ENCODE measurements at regions not wholly inside any gene's neighbourhood (a gene's known extent, or its start where the extent isn't known, plus 50 kb on each side); places are given as distances from the start of the nearest gene placed in this dataset.

- ChIA-PET POLR2A (no interaction called here), CTCF (no interaction called here)
- Histone ChIP-seq H3K9ac (no peak overlapping the region), H3K9me3 (no peaks in the 10 kb centered on the region), H3K4me3 (ENCODE audit: low read depth in 2 of 2, low read length in 1 of 2) (no peak overlapping the region), H3K9me2 (no peaks in the 10 kb centered on the region), H3K27ac (ENCODE audit: low read depth in 2 of 2, low read length in 1 of 2) (no peak overlapping the region), H3K4me2 (no peak overlapping the region), H4K20me1 (ENCODE audit: insufficient read depth) (no peaks in the 10 kb centered on the region), H2AFZ (ENCODE audit: low read depth) (no peak overlapping the region), H3K27me3 (ENCODE audit: insufficient read depth) (no peaks in the 10 kb centered on the region), H3K36me3 (replicated peaks in 1 of 2; ENCODE audit: control insufficient read depth in 1 of 2, insufficient read depth in 2 of 2, low read length in 1 of 2) (no peaks in the 10 kb centered on the region), H3K4me1 (ENCODE audit: control insufficient read depth in 1 of 2, insufficient read depth in 2 of 2, low read depth in 1 of 2, low read length in 1 of 2) (no peaks in the 10 kb centered on the region), H3K79me2 (ENCODE audit: insufficient read depth) (no peaks in the 10 kb centered on the region), H3F3A (replicated peaks; ENCODE audit: insufficient read depth) (no peaks in the 10 kb centered on the region)
- 57% methylated on average over 2 of the region's 2 CpGs for WGBS (ENCODE audit: low lambda C conversion rate)
- no peak for TF ChIP-seq TCF12 (IDR thresholded peaks at IDR 0.05)
- no peak for TF ChIP-seq JUND (IDR thresholded peaks at IDR 0.05)
- no peak for TF ChIP-seq RCOR1 (IDR thresholded peaks at IDR 0.05; ENCODE audit: low read length)
- TF ChIP-seq USF1 (IDR thresholded peaks at IDR 0.05; ENCODE audit: borderline replicate concordance, low read depth) = no peak
- TF ChIP-seq TEAD4 (IDR thresholded peaks at IDR 0.05; ENCODE audit: borderline replicate concordance, insufficient read depth) = no peak
- TF ChIP-seq FOSL2 (IDR thresholded peaks at IDR 0.05; ENCODE audit: borderline replicate concordance, low read depth) = no peak
- TF ChIP-seq RFX5 (IDR thresholded peaks at IDR 0.05; ENCODE audit: low read length) = no peak
- no peak for TF ChIP-seq TAF1 (IDR thresholded peaks at IDR 0.05; ENCODE audit: borderline replicate concordance, low read depth, low read length)
- TF ChIP-seq NRF1 (IDR thresholded peaks at IDR 0.05; ENCODE audit: low read depth, low read length) = no peak
- no peak for TF ChIP-seq SIN3A (IDR thresholded peaks at IDR 0.05; ENCODE audit: borderline replicate concordance, low read depth, low read length)
- no peak for DNase-seq
Observed at GRCh38 chr3:182389071-182389815, 404.1 kb upstream of the ATP11B start.

DNA sequence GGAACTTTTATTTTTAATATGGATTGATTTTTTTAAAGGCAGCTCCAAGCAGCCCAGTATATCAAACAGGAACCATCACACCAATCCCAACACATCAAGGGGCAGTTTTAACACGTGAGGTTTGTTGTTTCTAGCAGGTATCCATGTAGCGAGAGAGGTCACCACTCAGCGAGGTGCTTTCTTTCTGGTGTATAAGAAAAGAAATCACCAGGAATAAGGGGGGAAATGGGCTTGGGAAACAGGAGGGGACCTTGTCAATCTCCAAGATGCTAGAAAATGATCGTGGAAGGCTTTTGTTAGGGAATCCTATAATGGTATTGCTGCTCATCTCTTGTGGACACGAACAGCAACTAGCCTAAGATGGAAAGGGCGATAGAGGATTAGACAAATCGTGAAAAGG is 402.9 kb upstream of the ATP11B start:
- Histone ChIP-seq H3K27me3 (ENCODE audit: insufficient read depth) (no peaks in the 10 kb centered on the region), H3K4me1 (ENCODE audit: control insufficient read depth in 1 of 2, insufficient read depth in 2 of 2, low read depth in 1 of 2, low read length in 1 of 2) (no peaks in the 10 kb centered on the region), H3K27ac (ENCODE audit: low read depth in 2 of 2, low read length in 1 of 2) (no peak overlapping the region), H3K9me2 (no peaks in the 10 kb centered on the region), H3K36me3 (replicated peaks in 1 of 2; ENCODE audit: control insufficient read depth in 1 of 2, insufficient read depth in 2 of 2, low read length in 1 of 2) (no peaks in the 10 kb centered on the region), H3K9me3 (no peaks in the 10 kb centered on the region), H2AFZ (ENCODE audit: low read depth) (no peak overlapping the region), H3K4me3 (ENCODE audit: low read depth in 2 of 2, low read length in 1 of 2) (no peak overlapping the region), H3F3A (replicated peaks; ENCODE audit: insufficient read depth) (no peaks in the 10 kb centered on the region), H3K79me2 (ENCODE audit: insufficient read depth) (no peaks in the 10 kb centered on the region), H3K9ac (no peak overlapping the region), H3K4me2 (no peak overlapping the region), H4K20me1 (ENCODE audit: insufficient read depth) (no peaks in the 10 kb centered on the region)
- CTCF ChIA-PET = interaction anchor here (0.5 kb wide), 1 partner anchor 274 kb away, joined by 3 read pairs; no protein-coding TSS in a partner anchor
- 51% methylated on average over 7 of the region's 7 CpGs for WGBS (ENCODE audit: low lambda C conversion rate)
- POLR2A ChIA-PET = no interaction called here
- DNase-seq = no peak
- TF ChIP-seq RFX5 (IDR thresholded peaks at IDR 0.05; ENCODE audit: low read length) (no peak), IRF3 (IDR thresholded peaks at IDR 0.05; ENCODE audit: low read depth, low read length) (no peak), JUND (IDR thresholded peaks at IDR 0.05) (no peak), TEAD4 (IDR thresholded peaks at IDR 0.05; ENCODE audit: borderline replicate concordance, insufficient read depth) (no peak), EZH2phosphoT487 (IDR thresholded peaks at IDR 0.05; ENCODE audit: borderline replicate concordance, low read depth) (no peak), GATA2 (CRISPR knock-in tag; IDR thresholded peaks at IDR 0.05) (no peak), RXRA (IDR thresholded peaks at IDR 0.05; ENCODE audit: borderline replicate concordance, low read depth) (no peak), TAF1 (IDR thresholded peaks at IDR 0.05; ENCODE audit: borderline replicate concordance, low read depth, low read length) (no peak), NRF1 (IDR thresholded peaks at IDR 0.05; ENCODE audit: low read depth, low read length) (no peak), MEF2A (IDR thresholded peaks at IDR 0.05; ENCODE audit: borderline replicate concordance, low read depth) (no peak), SMC3 (IDR thresholded peaks at IDR 0.05; ENCODE audit: low read depth, low read length) (no peak), RAD21 (IDR thresholded peaks at IDR 0.05; ENCODE audit: low read length) (no peak), GABPA (IDR thresholded peaks at IDR 0.05; ENCODE audit: low read depth) (no peak), USF1 (IDR thresholded peaks at IDR 0.05; ENCODE audit: borderline replicate concordance, low read depth) (no peak), RCOR1 (IDR thresholded peaks at IDR 0.05; ENCODE audit: low read length) (no peak), ELF1 (IDR thresholded peaks at IDR 0.05) (no peak)
- TF ChIP-seq, protein P1, sequence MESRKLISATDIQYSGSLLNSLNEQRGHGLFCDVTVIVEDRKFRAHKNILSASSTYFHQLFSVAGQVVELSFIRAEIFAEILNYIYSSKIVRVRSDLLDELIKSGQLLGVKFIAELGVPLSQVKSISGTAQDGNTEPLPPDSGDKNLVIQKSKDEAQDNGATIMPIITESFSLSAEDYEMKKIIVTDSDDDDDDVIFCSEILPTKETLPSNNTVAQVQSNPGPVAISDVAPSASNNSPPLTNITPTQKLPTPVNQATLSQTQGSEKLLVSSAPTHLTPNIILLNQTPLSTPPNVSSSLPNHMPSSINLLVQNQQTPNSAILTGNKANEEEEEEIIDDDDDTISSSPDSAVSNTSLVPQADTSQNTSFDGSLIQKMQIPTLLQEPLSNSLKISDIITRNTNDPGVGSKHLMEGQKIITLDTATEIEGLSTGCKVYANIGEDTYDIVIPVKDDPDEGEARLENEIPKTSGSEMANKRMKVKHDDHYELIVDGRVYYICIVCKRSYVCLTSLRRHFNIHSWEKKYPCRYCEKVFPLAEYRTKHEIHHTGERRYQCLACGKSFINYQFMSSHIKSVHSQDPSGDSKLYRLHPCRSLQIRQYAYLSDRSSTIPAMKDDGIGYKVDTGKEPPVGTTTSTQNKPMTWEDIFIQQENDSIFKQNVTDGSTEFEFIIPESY (IDR thresholded peaks at IDR 0.05; ENCODE audit: borderline replicate concordance, low read depth) = no peak
- TF ChIP-seq, protein P2, sequence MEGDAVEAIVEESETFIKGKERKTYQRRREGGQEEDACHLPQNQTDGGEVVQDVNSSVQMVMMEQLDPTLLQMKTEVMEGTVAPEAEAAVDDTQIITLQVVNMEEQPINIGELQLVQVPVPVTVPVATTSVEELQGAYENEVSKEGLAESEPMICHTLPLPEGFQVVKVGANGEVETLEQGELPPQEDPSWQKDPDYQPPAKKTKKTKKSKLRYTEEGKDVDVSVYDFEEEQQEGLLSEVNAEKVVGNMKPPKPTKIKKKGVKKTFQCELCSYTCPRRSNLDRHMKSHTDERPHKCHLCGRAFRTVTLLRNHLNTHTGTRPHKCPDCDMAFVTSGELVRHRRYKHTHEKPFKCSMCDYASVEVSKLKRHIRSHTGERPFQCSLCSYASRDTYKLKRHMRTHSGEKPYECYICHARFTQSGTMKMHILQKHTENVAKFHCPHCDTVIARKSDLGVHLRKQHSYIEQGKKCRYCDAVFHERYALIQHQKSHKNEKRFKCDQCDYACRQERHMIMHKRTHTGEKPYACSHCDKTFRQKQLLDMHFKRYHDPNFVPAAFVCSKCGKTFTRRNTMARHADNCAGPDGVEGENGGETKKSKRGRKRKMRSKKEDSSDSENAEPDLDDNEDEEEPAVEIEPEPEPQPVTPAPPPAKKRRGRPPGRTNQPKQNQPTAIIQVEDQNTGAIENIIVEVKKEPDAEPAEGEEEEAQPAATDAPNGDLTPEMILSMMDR (IDR thresholded peaks at IDR 0.05) = no peak

All from SK-N-SH (cell line).